Amniotic epithelial cell (primary cell): ENCODE measurements at regions not wholly inside any gene's neighbourhood (a gene's known extent, or its start where the extent isn't known, plus 50 kb on each side); places are given as distances from the start of the nearest gene placed in this dataset.

Experiments used
- DNase-seq: peaks from one replicate; pipeline ENCODE4 v3.0.0-alpha.2; 2010; ENCODE audit warnings: low read depth

DNA sequence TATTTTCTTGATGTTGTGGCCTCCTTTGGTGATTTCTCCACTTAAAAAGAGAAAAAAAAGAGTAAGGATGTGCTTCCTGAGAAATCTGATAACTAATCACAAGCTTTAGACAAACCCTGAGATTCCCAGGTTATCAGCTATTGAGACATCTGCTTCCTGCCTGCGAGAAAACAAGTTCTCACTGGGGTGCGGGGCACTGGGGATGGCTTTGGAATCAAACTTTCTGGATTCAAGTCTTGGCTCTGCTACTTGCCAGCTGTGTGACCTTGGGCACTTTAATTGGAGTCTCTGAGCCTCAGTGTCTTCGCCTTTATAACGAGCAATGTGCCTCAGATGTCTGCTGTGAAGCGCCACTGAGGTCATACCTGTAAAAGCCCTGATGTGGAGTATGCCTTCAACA lies 152.5 kb upstream of the NAV2 start:
- DNase-seq, result no peak

DNA sequence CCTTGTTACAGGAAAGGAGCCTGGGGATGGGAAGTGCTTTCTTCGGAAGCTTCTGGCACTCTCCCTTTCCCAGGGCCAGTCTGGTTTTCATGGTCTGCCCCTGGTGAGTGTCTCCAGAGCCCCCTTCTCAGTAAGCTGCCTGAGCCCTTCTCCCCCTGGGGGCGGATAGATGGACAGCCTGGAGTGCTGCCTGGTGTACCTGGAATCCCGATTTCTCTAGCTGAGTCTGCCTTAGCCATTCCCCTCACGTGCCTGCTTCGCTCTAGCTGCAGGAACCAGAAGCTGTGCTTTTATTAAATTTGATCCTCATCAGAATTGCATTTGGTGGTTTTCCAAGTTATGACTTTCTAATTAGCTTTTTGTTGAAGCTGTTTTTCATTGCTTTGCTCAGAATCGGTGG lies 152.9 kb upstream of the NAV2 start:
- no peak for DNase-seq

DNA sequence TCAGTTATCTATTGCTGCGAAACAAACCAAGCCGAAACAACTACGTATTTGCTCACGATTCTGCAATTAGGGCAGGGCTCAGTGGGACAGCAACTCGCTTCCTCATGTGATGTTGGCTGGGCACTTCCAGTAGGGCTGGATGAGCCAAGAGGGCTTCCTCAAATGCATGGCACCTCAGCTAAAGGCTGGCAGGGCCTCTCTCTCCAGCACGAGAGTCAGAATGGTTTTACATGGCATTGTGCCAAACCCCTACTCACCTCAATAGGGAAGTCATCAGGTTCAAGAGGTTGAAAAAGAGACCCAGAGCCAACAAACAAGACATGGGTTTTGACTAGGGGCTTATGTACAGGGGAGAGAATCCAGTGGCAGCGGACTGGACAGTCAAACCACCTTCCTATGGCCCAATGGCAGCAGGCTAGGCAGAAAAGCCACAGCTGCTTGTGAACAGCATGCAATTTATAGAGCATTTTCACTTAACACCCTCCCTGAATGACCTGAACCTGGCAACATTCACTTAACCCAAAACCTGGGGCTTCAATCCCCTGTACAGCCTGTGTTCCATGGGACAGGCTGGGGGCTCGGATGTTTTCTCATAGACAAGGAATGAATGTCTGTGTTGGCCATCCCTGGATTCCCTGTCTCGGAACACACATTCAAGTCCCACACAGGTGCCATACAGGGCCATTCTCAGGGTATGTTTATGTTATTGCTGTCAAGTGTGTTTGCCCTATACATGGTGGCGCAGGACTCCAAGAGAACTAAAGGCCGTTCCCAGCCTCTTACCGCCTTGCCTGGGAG lies 154.2 kb upstream of the NAV2 start:
- no peak for DNase-seq

DNA sequence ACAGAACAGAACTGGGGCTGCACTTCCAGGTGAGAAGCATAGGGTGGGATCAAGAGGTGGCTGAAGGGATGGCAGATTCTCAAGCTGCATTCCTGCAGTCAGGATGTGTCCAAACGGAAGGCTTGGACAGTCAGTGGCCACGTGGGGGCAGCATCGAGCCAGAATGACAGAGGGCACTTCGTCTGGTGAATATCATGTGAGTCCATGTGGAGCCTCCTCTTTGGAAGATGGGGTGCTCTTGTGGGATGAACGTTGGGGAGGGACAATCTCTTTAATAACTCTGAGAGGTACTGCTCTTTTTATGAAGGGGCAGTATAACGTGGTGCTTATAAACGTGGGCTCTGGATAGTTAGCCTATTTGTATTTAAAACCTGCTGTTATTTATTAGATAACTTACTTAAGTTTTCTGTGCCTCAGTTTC lies 154.9 kb upstream of the NAV2 start:
- peak; percentile 47 for DNase-seq

DNA sequence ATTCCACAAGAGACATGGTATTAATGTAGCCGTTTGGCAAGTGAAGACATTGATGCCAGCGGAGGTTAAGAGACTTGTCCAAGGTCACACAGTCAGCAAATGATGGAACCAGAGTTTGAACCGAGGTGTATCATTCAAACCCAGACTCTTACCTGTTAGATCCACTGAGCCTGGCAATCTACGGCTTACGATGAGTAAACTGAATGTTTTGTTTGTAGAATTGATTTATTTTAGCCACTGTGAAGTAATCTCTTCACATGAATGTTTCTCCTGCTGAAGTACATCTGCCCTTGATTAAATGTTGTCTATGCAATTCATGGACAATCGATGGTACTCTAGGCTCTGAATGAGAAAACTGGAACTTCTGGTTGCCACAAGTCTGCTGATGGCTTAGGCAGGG lies 155.5 kb upstream of the NAV2 start:
- DNase-seq, result no peak

DNA sequence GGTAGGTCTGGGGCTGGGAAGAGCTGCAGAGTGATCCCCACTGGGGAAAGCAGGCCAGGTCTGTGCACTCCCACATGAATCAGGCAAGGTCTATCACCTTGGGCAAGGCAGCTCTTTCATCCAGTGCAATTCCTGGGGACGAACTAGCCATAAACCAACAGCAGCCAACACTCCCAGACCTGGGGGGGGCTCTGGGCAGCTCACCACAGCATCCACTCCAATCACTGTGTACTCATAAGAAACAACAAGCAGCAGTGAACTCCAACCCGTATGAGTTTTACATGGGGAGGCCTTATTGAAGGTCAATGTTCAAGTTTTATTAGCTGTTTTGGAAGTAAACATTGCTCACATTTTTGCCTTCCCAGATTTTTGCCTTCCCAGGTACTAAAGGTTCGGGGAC lies 157.4 kb upstream of the NAV2 start:
- DNase-seq, result no peak

DNA sequence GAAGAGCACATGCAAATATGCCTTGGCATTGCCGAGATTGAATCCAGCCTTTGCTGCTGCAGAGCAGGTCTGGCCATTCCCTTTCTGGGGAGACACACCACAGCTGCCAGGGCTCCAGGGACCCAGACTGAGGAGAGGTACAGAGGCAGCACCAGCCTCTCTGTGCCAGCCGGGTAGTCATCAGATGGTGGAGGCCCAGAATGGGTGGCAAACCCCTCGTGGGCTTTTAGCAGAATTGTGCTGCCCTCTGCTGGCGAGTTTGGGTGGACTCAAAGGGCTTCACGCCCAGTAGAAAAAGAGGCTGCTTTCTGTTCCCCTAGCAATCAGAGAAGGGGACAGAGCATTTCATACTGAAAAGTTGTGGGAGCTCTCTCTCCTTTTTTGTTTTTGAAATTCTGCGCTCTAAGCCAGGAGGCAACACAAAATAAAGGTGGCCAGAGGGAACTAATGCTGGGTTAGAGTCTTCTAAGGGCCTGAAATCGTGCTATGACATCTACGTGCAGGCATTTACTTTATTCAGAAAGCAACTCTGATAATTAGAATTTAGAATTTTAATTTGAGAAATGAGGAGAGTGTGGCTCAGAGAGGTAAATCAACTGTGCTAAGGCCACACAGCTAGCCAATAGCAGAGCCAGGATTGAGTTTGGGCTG lies 158.8 kb upstream of the NAV2 start:
- peak; percentile 51 for DNase-seq

DNA sequence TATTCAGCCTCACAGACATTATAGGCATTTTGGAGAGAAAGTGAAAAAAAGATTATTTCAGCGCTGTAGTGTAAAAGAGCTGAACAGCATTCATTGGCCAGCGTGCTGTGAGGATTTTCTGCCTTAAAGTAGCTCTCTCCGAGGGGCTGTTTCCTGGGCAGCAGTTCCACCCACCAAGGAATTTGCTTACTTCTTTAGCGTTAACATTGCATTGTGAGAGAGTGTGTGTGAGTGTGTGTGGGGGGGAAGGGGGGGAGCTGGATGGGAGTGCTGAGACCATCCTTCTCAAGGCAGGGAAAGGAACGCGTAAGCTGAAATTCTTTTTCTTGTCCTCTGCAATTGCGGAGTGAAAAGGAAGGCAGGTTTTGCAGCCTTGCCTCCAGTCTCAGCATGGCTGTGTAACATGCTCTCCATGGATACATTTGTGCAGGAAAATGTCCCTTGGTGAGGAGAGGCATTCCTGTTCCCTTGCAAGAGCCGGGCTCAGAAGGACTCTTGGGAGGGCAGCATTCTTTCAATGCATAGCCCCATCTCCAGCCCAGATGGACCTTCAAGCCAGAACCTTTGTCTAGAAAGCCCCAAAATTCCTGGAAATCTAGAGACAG lies 159.9 kb upstream of the NAV2 start:
- DNase-seq, result no peak

DNA sequence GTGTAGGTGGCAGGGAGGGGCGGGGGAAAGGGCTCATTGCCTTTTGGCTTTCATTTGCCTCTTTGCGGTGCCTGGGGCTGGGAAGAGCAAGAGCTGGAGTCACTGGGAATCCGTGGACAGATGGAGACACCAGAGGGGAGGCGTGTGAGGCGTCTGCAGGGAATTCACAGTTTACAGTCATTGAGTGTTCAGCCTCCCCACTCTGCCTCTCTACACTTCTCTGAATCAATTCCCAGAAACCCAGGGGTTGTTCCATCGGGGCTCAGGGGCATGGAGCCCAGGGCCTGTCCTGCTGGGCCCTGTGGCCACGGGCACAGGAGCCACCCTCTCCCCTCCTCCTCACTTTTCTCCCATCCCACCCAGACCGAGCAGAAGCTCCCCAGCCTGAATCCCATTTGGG lies 160.5 kb upstream of the NAV2 start:
- no peak for DNase-seq

DNA sequence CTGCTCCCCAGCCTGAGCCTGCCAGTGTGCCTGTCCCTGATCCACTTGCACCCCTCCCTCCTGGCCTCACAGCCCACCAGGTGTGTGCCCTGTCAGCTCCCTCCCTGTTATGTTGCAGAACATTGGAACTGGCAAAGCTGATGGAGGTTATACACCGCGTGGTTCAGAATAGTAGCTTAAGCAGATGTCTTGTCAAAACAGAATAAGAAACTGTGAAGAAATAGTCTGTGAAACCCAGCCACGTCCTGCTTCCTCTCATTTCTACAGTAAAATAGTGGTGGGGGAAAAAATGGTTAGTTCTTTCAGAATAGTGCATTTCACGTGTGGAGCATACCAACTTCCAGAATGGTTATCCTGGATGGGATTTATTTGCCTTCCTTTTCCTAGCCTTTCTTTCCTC lies 161.2 kb upstream of the NAV2 start:
- DNase-seq, result no peak

DNA sequence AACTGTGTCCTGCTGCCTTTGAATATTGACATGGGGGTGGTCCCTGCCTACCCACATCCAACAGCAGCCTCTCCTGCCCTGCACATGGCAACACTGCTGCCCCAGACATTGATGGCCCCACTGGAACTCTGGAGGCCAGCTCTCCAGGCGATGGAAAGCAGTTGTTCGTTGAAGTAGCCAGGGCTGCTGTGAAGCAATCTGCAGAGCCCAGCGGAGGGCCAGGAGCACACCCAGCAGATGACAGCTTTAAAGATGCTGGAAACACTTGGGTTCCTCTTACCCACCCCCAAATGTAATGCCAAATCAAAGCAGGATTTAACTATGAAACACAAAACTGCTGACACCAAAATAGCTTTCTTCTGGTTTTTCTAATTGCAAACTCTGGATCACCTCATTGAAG lies 165.6 kb upstream of the NAV2 start:
- no peak for DNase-seq

DNA sequence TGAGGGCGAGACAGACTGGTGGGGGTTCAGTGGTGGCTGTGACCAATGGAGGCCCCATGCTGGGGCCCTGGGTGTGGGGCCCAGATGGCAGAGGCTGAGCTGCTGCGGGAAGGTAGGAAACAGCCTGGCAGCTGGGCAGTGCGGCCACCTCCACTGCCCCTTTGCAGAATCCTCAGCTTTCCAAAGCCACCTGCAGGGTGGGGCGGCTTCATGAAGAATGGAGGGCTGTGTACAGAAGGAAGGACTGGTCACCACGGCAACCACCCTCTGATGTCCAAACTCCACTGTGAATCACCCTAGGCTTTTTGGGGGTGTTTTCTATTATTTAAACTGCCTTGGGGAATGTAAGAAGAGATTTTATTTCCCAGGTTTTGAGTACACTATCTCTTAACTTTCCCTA lies 166.3 kb upstream of the NAV2 start:
- no peak for DNase-seq

DNA sequence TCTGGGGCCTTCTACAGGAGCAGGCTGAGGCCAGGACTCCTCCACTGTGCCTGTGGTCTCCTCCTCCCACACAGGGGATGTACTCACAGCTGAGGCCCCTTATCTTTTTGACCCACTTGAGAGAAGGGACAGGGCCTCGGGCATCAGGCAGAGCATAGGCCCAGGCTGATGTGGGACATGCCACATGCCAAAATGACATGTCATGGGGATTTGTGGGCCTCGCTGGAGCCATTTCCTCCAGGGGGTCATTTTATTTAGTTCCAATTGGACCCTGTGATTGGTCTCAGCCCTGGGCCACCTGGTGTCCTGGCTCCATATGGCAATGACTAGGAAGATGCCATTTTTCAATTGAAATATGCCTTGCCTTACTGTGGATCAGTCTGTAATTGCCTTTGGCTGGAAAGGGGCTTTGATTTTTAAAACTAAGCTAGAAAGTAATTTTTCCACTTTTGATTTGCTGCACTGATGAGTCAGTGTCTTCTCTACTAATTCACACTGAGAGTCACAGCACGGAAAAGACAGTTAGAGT lies 171.1 kb upstream of the NAV2 start:
- no peak for DNase-seq

DNA sequence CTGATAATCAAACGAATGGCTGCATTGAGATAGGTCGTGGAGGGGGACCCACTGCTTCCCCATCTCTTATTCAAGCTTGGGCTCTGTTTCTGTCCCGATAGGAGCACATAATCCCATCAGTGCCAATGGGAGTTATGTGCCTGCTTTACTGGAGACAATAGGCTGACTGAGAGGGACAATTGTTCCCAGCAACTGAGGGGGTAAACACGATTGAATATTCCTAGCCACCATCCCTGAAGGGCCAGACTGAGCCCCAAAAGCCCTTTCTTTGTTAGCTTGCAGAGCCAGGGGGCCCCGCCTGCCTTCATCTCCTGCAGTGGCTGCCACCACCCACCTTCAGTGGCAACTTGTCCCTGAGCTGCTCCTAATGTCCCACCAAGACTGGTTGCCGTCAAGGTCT lies 172.8 kb upstream of the NAV2 start:
- no peak for DNase-seq

DNA sequence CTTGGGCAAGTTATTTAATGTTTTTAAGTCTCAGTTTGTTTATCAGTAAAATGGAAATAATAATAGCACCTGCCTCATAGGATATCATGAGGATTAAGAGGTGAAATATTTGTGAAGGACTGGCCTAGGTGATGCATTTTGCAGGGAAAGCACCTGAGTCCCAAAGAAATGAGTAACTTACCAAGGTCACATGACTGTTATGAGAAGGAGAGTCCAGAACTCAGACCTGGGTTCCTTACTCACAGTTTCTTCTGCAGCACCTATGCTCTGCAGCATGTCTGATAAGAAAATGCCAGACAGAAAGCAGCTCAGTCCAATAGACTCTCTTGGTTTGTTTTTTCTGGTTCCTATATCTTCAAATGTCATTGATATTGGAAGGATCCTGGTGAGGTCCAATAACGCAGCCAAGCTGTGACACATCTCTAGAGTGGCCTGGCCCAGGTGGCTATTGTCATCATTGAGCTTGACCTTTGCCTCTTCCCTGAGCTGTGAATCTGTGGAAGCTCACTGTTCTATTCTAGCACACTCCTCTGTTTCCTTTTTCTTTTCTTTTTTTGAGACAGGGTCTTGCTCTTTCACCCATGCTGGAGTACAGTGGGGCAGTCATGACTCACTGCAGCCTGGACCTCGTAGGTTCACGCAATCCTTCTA lies 174.7 kb upstream of the NAV2 start:
- DNase-seq, result no peak

DNA sequence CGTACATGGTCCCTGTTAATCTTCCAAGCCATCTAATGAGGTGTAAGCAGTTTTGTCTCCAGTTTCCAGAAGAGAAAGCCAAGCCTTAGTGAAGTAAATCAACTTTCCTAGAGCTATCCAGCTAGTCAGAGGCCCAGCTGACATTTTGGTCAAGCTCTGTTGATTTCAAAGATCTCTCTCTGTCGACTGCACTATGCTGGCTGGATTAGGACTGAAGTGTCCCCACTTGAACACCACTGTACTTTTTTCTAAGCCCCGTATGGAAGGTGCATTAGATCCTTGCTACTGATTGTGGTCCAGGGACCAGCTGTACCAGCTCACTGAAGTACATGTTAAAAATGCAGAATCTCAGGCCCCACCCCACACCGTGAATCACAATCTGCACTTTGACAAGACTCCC lies 176.5 kb upstream of the NAV2 start:
- DNase-seq, result no peak

DNA sequence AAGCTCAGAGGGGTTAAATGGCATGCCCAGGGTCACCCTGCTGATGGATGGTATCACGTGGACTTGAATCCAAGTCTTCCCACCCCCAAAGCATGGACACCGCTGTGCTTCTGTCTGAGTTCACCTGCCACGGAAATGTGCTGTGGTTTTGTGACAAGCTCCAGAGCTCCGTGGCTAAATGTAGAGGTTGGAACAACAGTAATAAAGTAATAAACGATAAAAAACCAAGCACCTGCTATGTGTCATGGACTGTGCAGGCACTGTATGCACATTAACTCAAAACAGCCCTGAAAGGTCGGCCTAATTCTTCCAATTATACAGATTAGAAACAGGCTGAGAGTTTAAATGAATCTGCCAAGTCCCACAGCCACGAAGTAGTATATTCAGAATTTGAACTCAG lies 182.1 kb upstream of the NAV2 start:
- DNase-seq, result no peak

DNA sequence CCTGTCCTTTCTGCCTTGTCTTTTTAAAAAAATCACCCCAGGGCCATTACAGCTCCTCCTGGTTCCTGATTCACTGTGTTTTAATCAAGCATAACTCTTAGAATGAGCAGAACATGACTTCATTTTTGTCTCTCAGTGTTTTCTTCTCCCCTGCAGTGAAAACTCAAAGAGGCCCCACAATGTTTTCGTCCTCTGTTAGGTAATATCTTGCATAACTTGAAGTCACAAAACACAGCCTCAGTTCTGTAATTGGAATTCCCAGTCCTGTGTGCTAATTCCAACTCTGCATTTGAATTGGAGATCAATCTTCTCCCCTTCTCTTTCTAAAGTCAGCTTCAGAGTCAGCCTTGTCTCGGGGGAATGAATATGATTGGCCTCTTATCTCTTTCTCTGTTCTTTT lies 186.5 kb upstream of the NAV2 start:
- peak; percentile 6 for DNase-seq

DNA sequence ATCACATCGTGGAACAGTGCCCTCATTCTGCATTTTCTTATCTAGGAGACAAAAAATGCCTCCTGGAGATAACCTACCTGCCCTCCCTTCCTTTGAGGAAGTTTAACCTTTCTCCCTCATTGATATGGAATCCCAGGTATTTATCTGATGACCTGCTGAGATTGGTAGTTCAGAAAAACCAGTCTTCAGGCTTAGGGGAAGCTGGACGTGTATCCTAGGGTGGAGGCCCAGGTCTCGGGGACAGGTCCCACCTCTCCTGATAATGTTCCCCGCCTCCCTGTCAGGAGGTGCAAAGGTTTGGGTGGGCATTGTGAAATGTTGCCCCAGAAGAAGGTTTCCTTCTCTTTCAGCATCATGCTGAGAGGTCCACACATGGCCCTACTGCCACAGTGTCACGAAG lies 186.9 kb upstream of the NAV2 start:
- no peak for DNase-seq

DNA sequence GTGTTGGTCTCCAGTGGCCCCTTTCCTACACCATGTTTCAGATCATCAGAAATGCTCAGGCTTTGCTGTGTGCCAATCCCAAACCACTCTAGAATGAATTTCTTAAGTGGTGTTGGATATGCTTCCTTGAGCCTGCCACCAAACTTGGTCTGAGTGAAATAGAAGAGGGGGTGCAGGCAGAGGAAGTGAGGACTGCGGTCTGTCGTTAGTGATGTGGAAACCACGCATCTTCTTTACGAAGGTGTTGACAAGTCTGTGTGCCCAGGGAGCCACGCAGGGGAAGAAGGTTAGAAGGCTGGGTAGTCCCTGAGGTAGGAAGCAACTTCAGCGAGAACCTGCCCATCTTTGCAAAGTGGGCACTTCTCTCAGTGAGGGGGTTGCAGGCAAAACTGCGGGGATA lies 187.4 kb upstream of the NAV2 start:
- no peak for DNase-seq

DNA sequence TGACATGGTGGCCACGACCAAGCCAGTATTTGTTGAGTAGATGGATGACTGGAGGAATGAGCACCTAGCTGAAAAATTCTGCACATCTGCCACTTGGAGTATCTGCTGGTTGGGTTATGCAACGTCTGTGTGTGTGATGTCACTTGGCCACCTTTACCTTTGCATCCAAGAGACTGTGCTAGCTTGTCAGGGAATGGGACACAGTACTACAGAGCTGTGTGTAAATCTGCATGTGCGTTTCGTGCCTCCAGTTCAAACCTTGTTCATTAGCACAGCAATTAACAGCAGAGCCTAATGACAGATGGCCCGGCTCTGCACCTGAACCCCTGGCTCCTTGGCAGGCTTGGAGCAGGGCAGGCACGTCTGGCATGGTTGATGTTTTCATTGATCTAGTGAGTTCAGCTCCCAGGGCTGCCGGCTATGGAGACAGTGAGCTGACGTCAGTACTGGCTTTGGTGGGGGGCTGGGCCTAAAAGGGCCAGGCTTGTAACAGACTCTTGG lies 188.4 kb upstream of the NAV2 start:
- no peak for DNase-seq

DNA sequence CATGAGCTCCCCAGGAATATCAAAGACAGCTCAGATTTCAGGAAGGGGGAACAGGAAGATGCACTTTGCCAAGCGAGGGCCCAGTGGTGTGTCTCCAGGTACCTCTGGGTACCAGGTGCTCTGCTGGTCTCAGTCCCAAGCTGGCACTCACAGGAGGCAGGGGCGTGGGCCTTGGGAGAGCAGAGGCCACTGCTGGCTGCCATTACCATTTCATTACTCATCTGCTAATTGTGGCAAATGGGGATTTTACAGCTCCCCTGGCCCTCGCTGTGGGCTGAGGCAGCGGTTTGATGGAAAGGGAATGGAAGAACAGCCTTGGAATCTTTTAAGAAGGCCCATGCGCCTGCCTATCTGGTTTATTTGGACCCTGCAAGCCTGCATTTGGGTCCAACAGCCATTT lies 192.0 kb upstream of the NAV2 start:
- no peak for DNase-seq
